Fibroblast of skin of back (primary cell): ENCODE measurements at regions not wholly inside any gene's neighbourhood (a gene's known extent, or its start where the extent isn't known, plus 50 kb on each side); places are given as distances from the start of the nearest gene placed in this dataset.
"Not testable (repeated sequence)": the region's sequence is repeated elsewhere in the genome, so short reads cannot be mapped to it uniquely, and the experiment has no call there.

Experiments
- DNase-seq: peaks from one replicate; pipeline ENCODE4 v3.0.0-alpha.2; 2013

DNA sequence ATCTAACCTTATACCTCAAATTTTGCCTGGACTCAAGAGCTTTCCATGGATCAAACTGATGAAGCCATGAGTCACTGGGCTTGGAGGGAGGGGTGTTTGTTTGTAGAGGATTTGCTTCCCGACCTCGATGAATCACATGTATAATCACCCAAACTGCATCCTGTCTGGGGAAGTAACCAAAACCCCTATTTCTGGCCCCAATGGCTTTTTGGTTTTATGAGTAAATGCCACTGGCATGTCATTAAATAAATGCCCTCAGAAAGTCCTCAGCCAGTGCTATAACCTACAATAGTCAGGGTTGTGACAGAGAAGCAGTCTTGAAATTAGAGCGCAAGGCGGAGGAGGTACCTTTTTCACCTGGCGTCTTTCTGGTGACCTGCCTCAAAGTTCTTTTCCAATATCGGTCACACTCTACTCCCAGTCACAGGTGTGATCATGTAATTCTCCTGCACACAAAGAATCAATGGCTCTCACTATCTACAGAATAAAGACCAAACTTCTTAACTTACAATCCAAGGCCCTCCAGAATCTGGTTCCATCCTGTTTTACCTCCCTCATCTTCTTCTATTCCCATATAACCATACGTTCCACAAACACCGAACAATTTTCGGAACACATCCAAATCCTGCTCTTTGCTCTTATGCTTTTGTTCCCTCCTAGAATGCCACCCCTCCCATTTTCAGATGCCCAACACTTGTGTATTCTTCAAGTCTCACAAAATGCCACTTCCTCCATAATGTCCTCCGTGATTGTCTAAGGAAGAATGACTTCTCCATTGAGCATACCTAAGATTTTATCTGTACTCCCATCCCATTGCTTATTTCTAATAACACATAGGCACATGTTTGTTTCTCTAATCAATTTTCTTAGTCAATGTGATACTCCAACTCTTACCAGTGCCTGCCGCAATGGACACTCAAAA is 81.3 kb upstream of the BLID start:
- DNase-seq: peak; percentile 100

DNA sequence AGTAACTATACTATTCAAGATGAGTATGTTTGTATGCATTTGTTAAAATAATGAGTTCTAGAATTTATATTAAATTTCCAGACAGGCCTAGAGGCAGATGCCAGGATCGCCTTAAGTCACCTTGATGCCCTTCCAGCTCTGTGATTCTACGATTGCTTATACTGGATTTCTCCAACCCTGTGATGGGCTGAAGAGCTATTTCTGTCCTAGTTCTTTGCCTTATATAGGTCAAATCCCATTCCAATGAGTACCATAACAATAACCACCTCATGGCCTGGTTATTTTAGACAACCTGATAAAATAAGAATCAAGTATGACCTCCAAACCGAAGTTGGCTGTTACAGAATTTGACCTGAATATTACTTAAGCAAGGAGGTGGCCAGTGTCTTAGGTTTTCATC is 79.8 kb upstream of the BLID start:
- DNase-seq: no peak

DNA sequence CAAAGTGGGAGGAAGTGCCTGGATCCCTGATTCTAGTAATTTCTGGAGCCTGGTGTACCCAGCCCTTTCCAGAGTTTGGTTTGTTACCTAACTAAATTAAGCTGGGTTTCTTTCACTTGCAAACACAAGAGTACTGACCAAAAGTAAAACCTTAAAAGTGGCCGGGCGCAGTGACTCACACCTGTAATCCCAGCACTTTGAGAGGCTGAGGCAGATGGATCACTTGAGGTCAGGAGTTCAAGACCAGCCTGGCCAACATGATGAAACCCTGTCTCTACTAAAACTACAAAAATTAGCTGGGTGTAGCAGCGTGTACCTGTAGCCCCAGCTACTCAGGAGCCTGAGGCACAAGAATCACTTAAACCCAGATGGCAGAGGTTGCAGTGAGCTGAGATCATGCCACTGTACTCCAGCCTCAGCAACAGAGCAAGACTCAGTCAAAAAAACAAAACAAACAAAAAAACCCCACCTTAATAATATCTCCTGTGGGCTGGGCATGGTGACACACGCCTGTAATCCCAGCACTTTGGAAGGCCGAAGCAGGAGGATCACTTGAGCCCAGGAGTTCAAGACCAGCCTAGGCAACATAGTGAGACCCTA is 78.0 kb upstream of the BLID start:
- DNase-seq: not testable (repeated sequence)

DNA sequence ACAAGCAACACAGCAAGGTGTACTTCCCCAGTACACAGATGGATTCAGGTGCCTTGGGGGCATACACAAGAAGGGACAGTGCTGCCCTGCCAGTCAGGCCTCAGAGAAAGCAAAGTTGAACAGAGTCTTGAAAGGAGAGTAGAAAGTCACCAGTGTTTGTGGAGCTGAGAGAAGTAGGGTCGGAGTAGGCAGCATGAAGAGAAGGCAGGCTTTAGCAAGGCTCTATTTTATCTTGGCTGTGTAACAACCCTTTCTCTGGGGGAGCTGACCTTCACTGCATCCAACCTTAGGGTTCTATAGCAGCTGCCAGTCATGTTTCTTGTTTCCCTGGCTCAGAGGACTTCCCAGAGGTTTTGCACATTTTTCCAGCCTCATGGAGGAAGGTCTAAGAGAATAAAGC is 77.4 kb upstream of the BLID start:
- no peak for DNase-seq

DNA sequence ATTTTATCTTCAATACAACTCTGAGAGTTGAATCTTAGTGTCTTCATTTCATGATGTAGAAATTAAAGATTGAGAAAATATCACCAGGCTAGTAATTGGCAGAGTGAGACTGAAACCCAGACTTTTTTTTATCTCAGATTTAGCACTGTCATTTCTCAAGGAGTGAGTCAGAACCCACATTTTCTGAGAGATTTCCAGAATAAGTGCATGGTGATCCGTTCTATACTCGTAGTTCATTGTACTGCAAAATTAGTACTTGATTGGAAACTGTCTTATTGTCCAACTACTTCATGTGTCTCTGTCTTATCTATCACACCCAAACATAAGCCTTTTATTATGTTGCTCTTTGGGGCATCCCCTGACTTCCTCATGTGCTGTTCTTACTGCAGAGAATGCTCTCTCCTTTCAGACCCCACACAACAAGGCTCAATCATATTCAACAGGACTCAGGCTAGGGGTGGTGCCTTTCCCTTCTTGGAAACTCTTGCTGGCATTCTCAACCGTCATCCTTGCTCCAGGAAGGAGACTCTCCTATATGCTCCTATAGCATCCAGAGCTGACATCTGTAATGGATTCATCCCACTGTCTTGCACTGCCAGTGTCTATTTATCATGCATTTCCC is 76.7 kb upstream of the BLID start:
- DNase-seq: peak; percentile 72

DNA sequence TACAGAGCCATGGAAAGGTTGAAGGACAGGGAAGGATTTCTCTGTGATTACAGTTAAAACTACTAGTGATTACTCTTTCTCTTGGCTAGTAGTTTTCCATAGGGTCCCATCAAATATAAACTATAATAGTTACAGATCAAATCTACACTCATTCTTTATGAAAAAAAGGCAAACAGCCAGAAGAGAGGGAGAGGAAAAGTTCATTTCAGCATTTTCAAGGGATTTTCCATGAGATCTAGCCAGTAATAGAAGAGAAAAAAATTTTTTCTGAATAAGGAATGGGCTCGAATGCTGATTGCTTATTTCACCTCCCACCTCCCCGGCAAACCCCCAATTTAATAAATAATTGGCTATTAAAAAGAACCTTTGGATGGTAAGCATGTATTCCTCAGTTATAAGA is 74.8 kb upstream of the BLID start:
- no peak for DNase-seq

DNA sequence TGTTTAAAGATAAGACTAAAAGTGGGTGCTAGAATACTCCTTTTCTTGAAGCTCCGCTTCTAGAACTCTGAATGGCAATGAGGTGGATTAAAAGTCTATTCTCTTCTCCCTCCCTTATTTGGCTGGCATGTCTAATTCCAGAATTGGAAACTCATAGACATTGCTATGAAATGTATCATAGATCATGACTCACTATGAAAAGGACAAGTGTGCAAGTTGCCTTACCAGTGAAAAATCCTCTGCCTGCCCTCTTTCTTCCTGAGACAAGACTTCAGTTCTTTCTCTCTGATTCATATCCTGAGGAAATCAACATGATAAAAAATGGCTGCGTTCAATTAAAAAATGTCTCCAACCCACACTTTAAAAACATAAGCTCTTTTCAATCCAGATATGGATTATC is 73.2 kb upstream of the BLID start:
- DNase-seq: peak; percentile 99

DNA sequence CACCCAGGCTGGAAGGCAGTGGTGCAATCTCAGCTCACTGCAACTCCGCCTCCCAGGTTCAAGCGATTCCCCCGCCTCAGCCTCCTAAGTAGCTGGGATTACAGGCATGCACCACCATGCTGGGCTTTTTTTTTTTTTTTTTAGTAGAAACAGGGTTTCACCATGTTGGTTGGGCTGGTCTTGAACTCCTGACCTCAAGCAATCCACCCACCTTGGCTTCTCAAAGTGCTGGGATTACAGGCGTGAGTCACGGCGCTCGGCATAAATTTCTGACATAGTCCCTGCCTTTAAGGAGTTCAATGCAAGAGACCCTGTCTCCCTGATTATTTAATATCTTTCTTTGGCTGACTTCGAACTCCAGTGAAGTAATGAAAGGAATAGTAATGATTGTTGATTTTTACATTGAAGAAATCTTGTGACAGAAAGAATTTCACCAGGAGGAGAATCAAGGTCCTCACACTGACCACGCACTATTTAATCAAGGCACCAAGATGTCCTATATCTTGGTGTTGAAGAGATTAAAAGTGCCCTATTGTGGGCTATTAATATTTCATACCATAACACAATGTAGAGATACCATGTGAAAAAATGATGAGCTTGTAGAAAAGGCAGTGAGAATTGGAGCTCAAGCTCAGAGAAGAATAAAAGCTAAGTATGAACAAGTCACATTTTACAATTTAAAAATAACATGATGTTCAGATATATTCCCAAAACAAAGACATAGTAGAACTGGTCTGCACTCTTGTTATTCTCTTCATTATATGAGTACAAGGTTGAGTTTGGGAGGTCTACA is 71.6 kb upstream of the BLID start:
- DNase-seq: no peak

DNA sequence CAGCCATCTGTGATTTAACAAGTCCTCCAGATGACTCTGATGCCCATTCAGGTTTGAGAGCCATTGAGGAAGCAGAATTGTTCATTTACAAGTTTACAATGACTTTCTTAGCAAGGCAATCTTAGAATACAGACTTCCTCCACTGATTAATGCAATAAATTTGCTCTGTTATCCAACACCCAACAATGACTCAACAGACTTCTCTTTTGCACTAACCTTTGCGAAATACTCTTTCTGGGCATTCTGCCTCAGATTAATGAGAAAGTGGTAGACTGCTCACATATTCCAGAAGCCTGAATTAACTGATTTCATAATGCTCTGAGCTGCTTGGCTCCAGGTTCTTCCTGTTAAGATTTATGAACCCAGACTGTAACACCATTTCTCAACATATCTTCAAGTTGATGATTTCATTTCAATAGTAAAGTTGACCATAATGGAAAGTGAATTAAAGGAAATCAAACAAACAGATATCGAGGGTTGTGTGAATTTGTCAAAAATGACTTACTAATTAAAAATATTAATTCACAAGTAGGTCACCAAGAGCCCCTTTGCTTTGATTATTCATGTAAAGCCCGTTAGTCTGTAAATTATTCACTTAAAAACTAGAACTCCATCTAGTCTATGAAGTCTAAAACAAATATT is 70.5 kb upstream of the BLID start:
- DNase-seq: peak; percentile 86

DNA sequence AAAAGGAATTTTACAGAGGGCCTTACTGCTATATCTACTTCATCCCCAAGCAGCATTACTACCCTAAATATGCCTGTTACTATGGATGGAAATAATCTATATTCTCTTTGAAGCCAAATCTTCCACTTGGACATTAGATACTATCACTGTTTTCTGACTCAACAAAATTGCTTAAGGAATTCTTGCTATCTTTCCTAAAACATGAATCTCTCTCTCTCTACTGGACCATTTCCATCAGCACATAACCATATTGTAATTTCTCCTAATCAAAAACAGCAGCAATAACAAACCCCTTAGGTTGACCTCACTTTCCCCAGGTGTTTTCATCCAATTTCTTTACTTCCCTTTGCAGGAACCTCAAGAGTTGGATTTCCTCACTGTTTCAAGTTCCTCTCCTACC is 67.9 kb upstream of the BLID start:
- DNase-seq: no peak

DNA sequence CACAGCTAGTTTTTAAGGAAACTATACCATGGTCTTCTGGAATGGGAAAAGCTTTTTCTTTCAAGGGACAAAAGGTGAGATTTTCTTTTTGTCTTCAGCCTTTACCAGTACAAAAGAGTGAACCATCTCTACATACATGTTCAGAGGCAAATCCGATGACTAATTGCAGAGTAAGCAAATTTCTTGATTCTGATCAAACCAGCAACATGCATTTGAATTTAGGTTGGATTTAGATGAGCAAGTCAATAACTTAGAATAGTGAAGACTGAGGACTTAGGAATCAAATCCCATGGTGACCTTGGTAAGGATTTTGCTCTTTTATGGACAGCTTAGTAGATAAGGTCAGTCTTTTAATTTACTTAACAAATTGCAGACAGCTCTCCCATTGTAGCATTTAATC is 65.9 kb upstream of the BLID start:
- no peak for DNase-seq

DNA sequence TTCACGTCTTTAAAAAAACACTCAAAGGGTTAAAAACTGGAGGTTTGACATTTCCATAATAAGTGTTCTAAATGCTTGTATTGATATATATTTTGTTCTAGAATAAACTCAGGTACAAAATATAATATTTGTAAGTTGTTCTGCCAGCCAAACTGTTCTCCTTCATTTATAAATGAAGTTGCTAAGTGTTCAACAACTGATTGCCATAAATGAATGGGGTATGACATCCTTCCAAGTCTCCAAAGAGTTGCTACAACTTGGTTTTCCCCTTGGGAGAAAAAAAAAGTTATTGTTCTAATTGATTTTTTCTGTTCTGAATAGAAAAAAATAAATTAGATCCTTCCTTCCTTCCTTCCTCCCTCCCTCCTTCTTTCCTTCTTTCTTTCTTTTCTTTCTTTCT is 65.4 kb upstream of the BLID start:
- no peak for DNase-seq

DNA sequence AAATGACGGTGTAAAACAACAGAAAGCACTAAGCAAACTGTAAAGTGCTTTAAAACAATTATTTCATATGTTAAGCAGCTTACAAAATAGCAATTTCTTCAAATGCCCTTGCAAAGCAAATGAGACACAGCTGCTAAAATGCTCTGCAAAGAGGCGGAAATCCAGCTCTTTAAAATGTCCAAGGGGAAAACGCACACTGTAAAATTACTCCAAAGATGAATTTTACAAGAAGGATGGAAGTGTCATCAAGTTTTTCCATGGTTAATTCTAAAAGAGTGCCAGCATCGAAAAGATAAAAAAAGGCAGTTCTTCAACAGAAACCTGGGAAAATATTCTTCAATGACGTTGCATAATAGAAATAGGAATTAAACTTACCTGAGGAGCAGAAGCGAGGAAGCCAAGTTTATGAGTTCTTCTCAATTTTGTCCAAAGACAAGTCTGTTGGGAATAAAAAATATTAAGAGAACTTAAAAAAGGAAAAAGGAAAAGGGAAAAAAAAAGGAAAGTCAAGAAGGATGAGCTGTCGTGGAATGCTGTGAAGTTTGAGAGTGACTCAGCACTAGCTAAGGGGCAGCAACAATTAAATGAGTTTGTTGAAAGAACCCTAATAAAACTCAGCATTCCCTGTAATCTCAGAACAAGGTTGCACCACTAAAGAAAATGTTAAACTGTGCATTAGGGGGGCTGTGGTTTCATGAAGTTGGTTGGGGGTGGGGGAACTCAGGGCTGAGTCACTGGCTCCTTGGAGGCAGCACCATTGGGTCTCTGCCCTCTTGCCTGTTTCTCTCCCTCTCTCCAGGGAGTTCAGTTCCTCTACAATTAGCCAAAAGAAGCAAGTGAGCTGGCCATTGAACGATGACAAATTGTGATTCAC is 64.2 kb upstream of the BLID start:
- peak; percentile 99 for DNase-seq

DNA sequence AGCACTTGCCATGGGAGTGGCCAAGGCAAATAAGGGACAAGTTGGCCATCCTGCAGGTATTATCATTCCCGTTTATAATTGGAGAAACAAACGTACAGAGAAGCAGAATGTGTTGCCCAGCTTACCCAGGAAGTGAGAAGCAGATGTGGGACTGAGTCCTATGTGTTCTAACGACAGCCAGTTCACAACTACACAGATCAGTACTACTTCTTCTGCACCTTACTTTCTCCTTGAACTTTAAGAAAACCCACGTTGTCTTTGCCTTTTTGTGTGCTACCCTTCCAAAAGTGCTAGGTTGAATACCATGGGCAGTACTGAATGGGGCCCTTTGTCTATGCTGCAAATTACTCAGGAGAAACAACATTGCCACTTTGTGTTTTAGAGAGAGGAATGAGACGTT is 62.8 kb upstream of the BLID start:
- DNase-seq: no peak

DNA sequence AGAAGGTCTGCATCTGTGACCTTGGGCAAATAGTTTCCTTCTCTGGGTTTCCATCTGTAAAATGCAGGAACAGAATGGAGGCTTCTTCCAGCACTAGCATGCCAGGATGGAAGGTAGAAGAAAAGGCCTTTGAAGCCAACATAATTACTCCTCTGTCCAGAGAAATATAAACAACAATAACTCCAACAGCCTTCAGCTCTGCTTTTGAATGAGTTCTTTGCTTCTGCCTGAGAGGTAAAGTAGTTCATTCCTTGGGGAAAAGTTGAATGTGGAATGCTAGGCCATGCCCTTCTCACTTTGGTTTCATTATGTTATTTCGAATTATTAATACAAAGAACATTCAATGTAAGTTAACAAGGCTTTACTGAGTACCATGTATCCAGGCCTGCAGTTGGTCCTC is 61.2 kb upstream of the BLID start:
- DNase-seq: no peak

DNA sequence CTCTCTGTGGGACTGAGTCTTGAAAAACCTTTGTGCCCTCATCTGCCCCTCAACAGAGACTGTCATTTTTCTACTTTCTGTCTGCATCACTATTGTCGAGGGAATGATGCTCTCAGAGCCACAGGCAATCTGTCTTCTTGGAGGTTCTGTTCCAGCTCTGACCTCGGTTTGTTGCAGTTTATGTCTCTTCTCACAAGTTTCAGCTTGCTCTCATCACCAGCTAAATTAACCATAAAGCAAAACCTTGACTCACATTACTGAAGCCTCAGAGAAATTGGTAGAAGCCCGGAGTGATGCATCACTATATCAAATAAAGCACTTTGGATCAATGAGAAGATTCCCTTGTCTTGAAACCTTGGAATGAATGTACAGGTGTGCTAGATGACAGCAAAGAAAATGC is 60.6 kb upstream of the BLID start:
- no peak for DNase-seq

DNA sequence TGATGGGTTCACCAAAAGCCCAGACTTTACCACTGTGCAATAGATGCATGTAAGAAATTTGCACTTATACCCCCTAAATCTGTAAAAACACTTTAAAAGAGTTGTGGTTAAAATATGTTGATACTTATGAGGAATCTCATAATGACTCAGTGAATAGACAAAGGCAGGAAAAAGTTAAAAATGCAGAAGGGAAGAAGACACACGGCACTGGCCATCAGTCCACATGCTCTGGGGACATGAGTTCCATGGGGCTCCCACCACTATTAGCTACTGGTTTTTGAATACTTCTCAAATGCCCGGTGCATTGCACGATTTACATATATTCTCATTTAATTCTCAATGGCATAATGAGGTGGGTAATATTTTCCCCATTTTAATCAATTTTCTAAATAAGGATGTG is 59.3 kb upstream of the BLID start:
- peak; percentile 78 for DNase-seq

DNA sequence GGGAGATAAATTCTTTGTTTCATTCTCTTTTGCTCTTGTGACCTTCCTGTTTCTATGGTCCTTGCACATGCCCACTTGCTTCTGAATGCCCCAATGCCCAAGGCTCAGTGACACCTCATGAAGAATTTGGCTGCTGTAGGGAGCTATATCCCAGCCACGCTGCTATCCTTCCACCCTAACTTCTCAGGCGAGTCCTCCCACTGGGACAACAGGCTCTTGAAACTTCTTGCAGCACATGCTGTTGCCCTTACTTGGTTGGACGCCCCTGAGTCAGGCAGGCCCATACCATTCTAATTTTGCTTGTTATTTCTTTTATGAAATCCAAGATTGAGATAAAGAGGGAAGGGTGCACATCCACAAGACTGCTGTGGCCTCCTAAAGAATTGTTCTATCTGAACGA is 57.6 kb upstream of the BLID start:
- peak; percentile 50 for DNase-seq

DNA sequence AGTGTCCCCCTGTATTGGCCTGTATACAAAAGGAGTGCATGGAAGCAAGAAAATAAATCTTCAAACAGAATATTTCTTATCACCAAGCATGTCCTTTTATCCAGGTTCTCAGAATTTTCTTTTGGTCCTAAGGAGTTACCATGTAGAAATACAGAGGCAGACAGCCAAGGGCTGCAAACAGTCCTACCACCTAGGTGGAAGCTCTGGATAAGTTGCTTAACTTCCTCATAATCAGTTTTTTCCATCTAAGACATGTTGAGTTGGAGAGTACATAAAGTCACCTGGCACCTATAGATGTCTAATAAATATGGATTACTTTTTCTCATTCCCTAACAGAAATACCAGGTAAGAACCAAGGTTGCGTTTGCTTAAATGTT is 57.0 kb upstream of the BLID start:
- DNase-seq: no peak

DNA sequence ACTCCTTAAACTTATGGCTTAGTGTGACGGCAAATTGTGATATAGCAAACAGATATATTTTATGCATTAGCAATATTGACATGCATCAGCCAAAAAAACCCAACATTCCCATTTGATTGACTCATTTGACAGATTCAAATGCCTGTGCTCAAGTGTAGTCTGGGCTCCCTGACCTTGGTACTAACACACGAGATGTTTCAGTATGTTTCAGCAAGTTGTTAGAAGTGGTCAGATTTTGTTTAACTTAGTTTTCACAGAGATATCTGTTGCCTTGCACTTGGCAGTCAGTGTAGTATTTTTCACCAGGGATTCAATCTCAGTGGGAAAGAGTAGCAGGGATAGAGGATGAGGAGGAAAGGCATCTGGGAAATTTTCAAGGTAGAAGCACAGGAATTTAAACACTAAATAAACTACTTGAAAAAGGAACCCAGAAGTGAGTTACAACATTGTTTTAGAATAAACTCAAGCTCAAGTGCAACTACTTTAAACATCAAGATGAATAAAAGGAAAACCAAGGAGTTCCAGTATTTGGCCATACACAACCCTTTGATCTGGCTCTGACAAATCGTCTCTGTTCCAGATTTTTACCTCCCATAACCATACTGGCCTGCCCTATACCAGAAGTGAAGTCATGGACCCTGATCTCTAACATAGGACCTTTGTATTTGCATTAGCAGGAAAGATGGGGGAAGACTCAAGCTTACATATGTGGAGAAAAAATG is 56.5 kb upstream of the BLID start:
- DNase-seq: no peak
